VCaP (cell line): ENCODE measurements at regions not wholly inside any gene's neighbourhood (a gene's known extent, or its start where the extent isn't known, plus 50 kb on each side); places are given as distances from the start of the nearest gene placed in this dataset.

Experiments used
- H3K27ac ChIP-seq: fragments of 450-650 bp; 2 replicates; pipeline ENCODE4 v1.5.1; 2017
- CTCF ChIP-seq: fragments of 450-650 bp; conservative IDR thresholded peaks from 2 replicates; pipeline ENCODE4 v1.5.1; 2017; ENCODE audit warnings: mild to moderate bottlenecking, moderate library complexity

DNA sequence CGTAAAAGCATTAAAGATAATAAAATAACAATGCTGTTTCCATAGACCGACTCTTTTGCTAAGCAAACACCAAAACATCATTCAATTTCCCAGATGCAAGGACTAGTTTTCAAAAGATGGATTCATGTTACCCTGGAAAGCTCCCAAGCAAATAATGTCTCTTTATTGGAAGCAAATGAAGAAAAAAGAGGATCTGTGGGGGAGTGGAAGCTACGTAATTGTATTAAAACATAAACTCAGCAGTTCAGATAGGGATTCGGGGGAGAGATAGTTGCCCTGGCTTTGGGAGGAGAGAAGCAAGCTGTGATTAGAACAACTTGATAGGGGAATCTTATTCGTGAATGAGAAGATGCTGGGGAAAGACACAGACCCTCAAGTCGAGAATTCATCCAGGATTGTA, 491.0 kb upstream of the CLINT1 start:
- H3K27ac ChIP-seq: no peak overlapping the region
- no peak for TF ChIP-seq CTCF

GRCh38 chr5:158344376-158344775, 485.4 kb upstream of the CLINT1 start:
- no peak overlapping the region for H3K27ac ChIP-seq
- no peak for TF ChIP-seq CTCF

DNA sequence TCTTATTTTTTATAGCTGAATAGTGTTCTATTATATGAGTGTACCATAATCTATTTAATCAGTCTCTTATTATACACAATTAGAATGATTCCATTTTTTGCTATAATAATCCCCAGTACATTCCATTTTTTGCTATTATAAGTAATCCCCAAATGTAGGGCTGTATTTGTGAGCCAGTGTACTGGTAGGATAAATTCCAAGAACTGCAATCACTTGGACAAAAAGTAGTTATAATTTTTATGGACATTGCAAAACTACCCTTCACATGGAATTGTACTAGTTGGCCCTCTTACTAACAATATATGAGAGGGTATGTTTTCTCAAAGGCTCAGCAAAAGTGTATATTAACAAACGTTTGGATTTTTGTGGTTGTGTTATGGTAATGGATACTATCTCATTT, 481.7 kb upstream of the CLINT1 start:
- no peak for TF ChIP-seq CTCF
- H3K27ac ChIP-seq: no peak overlapping the region

DNA sequence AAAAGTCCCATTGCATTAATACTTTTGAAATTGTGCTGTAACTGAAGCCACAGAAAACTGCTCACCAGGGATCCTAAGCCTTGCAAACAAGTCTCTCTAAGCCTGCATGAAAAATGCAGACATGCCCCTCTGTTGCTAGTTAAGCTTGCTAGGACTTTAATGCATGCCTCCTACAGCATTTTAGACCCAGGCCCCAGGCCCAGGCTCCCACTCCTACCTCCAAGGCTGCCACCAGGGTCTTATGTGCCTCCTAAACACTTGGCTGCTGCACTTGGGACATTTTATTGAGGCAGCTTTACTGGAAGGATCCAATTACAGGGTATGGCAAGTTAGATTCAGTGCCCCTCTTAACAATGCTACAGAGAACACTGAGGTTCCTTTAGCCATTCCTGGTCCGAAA, 467.3 kb upstream of the CLINT1 start:
- no peak overlapping the region for H3K27ac ChIP-seq
- TF ChIP-seq CTCF: no peak

DNA sequence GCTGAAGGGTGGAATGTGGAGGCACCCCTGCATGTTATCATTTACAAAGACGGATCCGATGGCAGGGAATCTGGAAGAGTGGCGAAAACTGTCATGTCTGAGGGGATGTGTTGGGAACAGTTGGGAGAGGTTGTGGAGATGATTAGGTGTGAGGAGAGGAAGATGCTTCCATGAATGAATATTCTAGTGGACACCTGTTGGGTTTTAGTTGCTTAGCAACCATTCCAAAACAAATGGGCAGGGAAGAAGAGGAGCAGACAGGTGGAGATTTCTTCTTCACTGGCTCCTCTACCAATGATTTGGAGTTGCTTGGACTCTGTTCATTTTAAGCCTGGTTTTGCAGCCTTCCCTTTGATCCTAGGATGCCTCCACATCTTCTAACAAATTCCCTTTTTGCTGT, 465.3 kb upstream of the CLINT1 start:
- no peak overlapping the region for H3K27ac ChIP-seq
- TF ChIP-seq CTCF: no peak

DNA sequence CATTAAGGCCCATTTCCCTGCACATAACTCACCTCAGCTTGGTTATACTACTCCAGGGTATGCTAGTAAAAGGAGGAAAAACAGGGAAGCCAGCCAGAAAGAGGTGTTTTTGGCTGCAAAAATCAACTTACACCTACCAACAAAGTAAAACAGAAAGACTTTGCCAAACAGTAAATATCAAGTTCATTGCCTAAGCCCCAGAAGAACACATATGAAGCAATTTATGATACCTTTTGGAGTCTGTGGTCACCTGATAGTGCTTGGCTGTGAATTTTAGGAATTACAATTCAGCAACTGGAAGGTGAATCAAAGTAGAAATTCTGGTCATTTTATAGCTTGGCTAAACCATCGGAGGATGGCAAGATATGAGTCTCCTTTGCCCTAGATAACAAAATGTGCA, 463.7 kb upstream of the CLINT1 start:
- no peak for TF ChIP-seq CTCF
- no peak overlapping the region for H3K27ac ChIP-seq

- TF ChIP-seq CTCF: no peak
- H3K27ac ChIP-seq: no peak overlapping the region
Measured at GRCh38 chr5:158320934-158321333, 462.0 kb upstream of the CLINT1 start.

- H3K27ac ChIP-seq: no peak overlapping the region
- TF ChIP-seq CTCF: no peak
Measured at GRCh38 chr5:158320178-158320674, 461.3 kb upstream of the CLINT1 start.
